ENCODE measurements at regions not wholly inside any gene's neighbourhood (a gene's known extent, or its start where the extent isn't known, plus 50 kb on each side); places are given as distances from the start of the nearest gene placed in this dataset.

DNA sequence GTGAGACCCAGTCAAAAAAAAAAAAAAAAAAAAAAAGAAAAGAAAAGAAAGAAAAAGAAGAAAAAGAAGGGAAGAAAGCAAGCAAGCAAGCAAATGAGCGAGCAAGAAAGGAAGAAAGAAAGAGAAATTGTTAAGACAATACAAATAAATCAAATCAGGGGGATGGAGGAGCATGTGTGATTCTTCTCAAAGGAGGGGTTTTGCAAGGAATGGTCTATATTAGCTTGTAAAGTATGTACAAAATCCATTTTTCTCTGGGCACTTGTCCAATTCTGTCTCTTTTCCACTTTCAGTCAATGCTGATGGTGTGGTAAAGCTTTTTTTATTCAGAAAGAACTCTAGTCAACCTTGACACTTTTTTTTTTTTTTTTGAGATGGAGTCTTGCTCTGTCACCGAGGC, 133.7 kb upstream of the TNFAIP3 start:
- no peak for DNase-seq
- intact Hi-C loops (cut with micrococcal nuclease): no loop called here
- H3K4me3 ChIP-seq: no peak overlapping the region
- TF ChIP-seq, protein P1, sequence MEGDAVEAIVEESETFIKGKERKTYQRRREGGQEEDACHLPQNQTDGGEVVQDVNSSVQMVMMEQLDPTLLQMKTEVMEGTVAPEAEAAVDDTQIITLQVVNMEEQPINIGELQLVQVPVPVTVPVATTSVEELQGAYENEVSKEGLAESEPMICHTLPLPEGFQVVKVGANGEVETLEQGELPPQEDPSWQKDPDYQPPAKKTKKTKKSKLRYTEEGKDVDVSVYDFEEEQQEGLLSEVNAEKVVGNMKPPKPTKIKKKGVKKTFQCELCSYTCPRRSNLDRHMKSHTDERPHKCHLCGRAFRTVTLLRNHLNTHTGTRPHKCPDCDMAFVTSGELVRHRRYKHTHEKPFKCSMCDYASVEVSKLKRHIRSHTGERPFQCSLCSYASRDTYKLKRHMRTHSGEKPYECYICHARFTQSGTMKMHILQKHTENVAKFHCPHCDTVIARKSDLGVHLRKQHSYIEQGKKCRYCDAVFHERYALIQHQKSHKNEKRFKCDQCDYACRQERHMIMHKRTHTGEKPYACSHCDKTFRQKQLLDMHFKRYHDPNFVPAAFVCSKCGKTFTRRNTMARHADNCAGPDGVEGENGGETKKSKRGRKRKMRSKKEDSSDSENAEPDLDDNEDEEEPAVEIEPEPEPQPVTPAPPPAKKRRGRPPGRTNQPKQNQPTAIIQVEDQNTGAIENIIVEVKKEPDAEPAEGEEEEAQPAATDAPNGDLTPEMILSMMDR (IDR thresholded peaks at IDR 0.05; ENCODE audit: borderline replicate concordance): no peak
- no peaks in the 10 kb centered on the region for H3K9me3 ChIP-seq (replicated peaks)
- no peak overlapping the region for H3K27ac ChIP-seq (replicated peaks)
- H3K36me3 ChIP-seq: no peaks in the 10 kb centered on the region
- no peaks in the 10 kb centered on the region for H3K27me3 ChIP-seq (ENCODE audit: low read depth)
- peaks cover 25% of the 10 kb centered on the region for H3K4me1 ChIP-seq

DNA sequence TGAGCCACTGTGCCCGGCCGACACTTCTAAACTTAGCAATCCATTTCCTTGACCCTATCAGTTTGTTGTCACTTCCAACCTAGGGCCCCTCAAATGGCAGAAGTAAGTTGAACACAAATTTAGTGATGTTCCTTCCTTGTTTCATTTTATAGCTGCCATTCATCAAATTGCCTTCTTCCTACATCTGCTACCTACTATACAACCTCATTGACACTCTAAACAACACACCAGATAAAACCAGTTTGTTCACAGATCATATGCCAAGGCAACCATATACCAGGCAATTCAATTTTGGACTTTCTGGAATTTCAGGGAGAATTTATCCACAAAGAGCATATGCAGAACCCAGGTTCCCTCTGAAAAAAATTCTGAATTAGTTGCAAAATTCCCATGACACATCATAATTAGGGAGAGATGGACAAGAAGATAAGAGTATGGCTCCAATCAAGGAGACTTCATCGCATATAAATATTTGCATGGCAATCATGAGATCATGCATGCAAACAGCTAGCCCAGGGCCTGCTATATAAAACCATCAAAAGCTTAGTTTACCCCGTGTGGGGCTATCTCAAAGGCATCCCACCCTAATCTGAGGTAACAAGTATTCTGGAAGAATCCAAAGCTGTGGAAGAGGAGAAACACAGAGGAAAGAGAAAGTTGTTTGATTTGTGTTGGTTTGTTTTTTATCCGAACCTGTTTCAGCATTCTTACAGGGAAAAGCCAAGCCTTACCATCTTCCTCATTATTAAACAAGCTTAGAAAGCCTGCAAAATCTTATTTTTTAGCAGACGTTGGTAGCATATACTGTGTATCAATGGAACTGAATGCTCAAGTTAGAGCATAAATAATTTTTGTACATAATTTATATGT, 132.8 kb upstream of the TNFAIP3 start:
- H3K36me3 ChIP-seq: no peaks in the 10 kb centered on the region
- no peak for DNase-seq
- H3K27me3 ChIP-seq (ENCODE audit: low read depth): no peaks in the 10 kb centered on the region
- H3K27ac ChIP-seq (replicated peaks): no peak overlapping the region
- H3K4me1 ChIP-seq: peaks cover 16% of the 10 kb centered on the region
- H3K9me3 ChIP-seq (replicated peaks): no peaks in the 10 kb centered on the region
- TF ChIP-seq, protein P1 (IDR thresholded peaks at IDR 0.05; ENCODE audit: borderline replicate concordance): no peak
- H3K4me3 ChIP-seq: no peak overlapping the region
- intact Hi-C loops (cut with micrococcal nuclease): no loop called here

DNA sequence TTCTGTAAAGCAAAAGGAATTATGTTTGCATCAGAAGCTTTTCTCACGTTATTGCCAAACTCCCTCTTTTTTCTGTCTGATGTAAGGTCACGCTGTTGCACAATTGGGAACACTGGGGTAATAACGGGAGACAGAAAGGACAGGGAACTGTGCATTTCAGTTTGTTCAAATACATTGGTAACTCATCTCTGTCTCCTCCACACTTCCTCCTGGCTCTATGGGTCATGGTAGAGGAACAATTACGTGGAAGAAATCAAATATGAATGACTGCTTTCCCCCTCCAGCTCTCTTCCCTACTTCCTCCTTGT, 132.2 kb upstream of the TNFAIP3 start:
- Histone ChIP-seq H3K36me3 (no peaks in the 10 kb centered on the region), H3K27ac (replicated peaks) (no peak overlapping the region), H3K27me3 (ENCODE audit: low read depth) (no peaks in the 10 kb centered on the region), H3K4me3 (no peak overlapping the region), H3K9me3 (replicated peaks) (no peaks in the 10 kb centered on the region), H3K4me1 (peaks cover 10% of the 10 kb centered on the region)
- intact Hi-C loops (cut with micrococcal nuclease): no loop called here
- no peak for DNase-seq
- TF ChIP-seq, protein P1 (IDR thresholded peaks at IDR 0.05; ENCODE audit: borderline replicate concordance): no peak

DNA sequence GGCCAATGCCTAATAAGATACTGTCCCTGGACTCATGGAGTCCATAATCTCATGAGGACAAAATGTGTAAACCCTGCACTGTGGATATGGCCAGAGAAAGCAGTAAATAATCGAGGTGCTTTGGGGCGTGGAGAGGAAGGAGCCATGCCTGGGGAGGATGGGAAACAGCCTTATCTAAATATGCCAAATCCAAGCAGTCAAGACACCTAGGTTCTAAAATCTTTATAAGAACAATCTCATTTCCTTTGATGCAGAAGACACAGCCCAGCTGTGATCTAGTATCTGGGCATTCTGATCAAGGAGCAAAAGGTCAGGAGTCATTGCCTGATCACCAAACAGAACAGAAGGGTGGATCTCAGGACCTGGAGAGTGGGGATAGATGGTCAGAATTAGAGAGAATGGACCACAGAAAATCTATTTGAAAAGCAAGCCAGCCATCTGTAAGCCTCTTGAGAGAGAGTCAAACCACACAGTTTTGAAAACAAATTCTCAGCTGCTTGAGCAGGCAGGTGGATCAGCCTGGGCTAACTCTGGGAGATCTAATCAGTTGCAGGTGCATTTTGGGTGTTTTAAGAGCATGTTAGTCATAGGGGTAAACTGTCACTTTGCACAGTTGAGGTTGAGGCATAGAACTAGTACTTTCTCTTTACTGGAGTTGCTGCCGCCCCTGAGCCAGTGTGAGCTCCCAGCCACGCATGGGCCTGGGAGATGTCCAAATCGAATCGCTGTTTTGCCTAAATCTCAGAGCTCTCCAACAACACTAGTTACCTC, 130.8 kb upstream of the TNFAIP3 start:
- Histone ChIP-seq H3K4me3 (no peak overlapping the region), H3K36me3 (no peaks in the 10 kb centered on the region), H3K27me3 (ENCODE audit: low read depth) (no peaks in the 10 kb centered on the region), H3K27ac (replicated peaks) (no peak overlapping the region), H3K9me3 (replicated peaks) (no peaks in the 10 kb centered on the region), H3K4me1 (peaks cover 8% of the 10 kb centered on the region)
- intact Hi-C loops (cut with micrococcal nuclease): no loop called here
- TF ChIP-seq, protein P1 (IDR thresholded peaks at IDR 0.05; ENCODE audit: borderline replicate concordance): no peak
- no peak for DNase-seq

DNA sequence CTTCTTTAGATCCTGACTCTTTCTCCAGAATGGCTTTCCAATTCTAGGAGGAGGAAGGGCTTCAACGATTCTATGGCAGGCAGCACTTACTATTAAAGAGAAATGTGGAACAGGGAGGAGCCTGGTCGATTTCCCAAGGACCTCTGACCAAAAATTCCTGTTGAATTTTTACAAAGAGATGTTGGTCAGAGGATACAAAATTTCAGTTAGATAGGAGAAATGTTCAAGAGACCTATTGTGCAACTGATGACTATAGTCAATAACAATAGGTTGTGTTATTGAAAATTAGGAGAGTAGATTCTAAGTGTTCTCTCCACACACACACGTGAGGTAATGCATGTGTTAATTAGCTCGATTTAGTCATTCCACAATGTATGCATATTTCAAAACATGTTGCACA, 130.1 kb upstream of the TNFAIP3 start:
- Histone ChIP-seq H3K9me3 (replicated peaks) (no peaks in the 10 kb centered on the region), H3K36me3 (no peaks in the 10 kb centered on the region), H3K27me3 (ENCODE audit: low read depth) (no peaks in the 10 kb centered on the region), H3K27ac (replicated peaks) (no peak overlapping the region), H3K4me1 (peaks cover 2% of the 10 kb centered on the region), H3K4me3 (no peak overlapping the region)
- TF ChIP-seq, protein P1 (IDR thresholded peaks at IDR 0.05; ENCODE audit: borderline replicate concordance): no peak
- intact Hi-C loops (cut with micrococcal nuclease): no loop called here
- no peak for DNase-seq

Measured in left ventricle myocardium inferior (tissue), 1 donor.